ENCODE measurements at regions not wholly inside any gene's neighbourhood (a gene's known extent, or its start where the extent isn't known, plus 50 kb on each side); places are given as distances from the start of the nearest gene placed in this dataset.

DNA sequence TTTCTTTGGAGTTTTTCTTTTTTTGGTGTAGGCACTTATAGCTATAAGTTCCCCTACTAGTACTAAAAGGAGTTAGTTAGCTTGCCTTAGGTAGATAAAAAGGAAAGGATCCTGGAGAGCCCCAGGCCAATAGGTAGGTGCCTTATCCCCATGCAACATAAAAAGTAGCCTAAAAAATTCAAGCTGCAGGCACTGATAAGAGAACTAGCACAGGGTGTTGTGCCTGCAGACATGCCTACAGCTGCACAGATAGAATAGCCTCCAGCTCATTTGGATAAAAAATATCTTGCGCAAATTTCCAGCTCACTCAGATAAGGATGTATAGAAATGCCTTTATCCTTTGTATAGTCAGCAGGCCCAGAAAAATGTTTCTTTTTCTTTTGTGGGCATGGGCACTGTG, 71.4 kb upstream of the UTY start:
- Histone ChIP-seq H3K36me3 (ENCODE audit: control insufficient read depth, insufficient read depth, low read length) (no peaks in the 10 kb centered on the region), H3K9me3 (ENCODE audit: control insufficient read depth, insufficient read depth, low read depth, low read length) (no peaks in the 10 kb centered on the region), H3K9ac (ENCODE audit: insufficient read depth, low read length) (no peak overlapping the region), H4K20me1 (ENCODE audit: control insufficient read depth, extremely low read depth, insufficient read depth, low read length) (no peaks in the 10 kb centered on the region), H3K27me3 (ENCODE audit: control insufficient read depth, insufficient read depth, low read length) (no peaks in the 10 kb centered on the region), H2AFZ (ENCODE audit: low read length) (no peak overlapping the region), H3K4me3 (replicated peaks in 1 of 4; ENCODE audit: control extremely low read depth in 1 of 4, insufficient read depth in 1 of 4, low read depth in 3 of 4, low read length in 4 of 4) (no peak overlapping the region), H3K27ac (ENCODE audit: insufficient read depth, low read length) (no peak overlapping the region), H3K4me2 (ENCODE audit: extremely low read depth, insufficient read depth, low read length) (no peak overlapping the region), H3K4me1 (ENCODE audit: control insufficient read depth, extremely low read depth, insufficient read depth, low read length) (no peaks in the 10 kb centered on the region), H3K79me2 (ENCODE audit: control insufficient read depth, insufficient read depth, low read length) (no peaks in the 10 kb centered on the region)
- no peak for DNase-seq (ENCODE audit: low read depth in 2 of 2)
- TF ChIP-seq EZH2 (IDR thresholded peaks at IDR 0.05; ENCODE audit: low read length, missing control alignments): no peak
- TF ChIP-seq, protein P1, sequence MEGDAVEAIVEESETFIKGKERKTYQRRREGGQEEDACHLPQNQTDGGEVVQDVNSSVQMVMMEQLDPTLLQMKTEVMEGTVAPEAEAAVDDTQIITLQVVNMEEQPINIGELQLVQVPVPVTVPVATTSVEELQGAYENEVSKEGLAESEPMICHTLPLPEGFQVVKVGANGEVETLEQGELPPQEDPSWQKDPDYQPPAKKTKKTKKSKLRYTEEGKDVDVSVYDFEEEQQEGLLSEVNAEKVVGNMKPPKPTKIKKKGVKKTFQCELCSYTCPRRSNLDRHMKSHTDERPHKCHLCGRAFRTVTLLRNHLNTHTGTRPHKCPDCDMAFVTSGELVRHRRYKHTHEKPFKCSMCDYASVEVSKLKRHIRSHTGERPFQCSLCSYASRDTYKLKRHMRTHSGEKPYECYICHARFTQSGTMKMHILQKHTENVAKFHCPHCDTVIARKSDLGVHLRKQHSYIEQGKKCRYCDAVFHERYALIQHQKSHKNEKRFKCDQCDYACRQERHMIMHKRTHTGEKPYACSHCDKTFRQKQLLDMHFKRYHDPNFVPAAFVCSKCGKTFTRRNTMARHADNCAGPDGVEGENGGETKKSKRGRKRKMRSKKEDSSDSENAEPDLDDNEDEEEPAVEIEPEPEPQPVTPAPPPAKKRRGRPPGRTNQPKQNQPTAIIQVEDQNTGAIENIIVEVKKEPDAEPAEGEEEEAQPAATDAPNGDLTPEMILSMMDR (conservative IDR thresholded peaks at IDR 0.05 in 1 of 2, IDR thresholded peaks at IDR 0.05 in 1 of 2; ENCODE audit: low read depth in 1 of 2, low read length in 2 of 2): no peak

DNA sequence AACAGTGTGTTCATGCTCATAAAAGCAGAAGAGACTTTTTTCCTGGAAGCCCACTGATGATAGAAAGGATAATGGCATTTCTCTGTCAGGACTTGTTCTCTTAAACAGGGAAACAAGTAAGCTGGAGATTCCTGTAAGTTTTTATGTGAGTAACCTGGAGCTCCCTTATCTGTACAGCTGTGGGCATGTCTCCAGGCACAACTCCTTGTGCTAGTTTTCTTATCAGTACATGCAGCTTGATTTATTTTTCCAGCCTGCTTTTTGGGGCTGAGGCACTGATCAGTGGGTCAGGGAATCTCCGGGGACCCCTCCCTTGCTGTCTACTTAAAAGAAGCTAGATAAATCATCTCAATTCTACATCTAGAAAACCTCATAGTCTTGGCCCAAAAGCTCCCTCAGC, 64.7 kb upstream of the UTY start:
- no peak overlapping the region for H3K4me2 ChIP-seq (ENCODE audit: extremely low read depth, insufficient read depth, low read length)
- no peaks in the 10 kb centered on the region for H3K27me3 ChIP-seq (ENCODE audit: control insufficient read depth, insufficient read depth, low read length)
- H2AFZ ChIP-seq (ENCODE audit: low read length): no peak overlapping the region
- H3K4me1 ChIP-seq (ENCODE audit: control insufficient read depth, extremely low read depth, insufficient read depth, low read length): no peaks in the 10 kb centered on the region
- H4K20me1 ChIP-seq (ENCODE audit: control insufficient read depth, extremely low read depth, insufficient read depth, low read length): no peaks in the 10 kb centered on the region
- no peak overlapping the region for H3K9ac ChIP-seq (ENCODE audit: insufficient read depth, low read length)
- no peaks in the 10 kb centered on the region for H3K36me3 ChIP-seq (ENCODE audit: control insufficient read depth, insufficient read depth, low read length)
- no peak for DNase-seq (ENCODE audit: low read depth in 2 of 2)
- no peaks in the 10 kb centered on the region for H3K79me2 ChIP-seq (ENCODE audit: control insufficient read depth, insufficient read depth, low read length)
- H3K27ac ChIP-seq (ENCODE audit: insufficient read depth, low read length): no peak overlapping the region
- H3K4me3 ChIP-seq (replicated peaks in 1 of 4; ENCODE audit: control extremely low read depth in 1 of 4, insufficient read depth in 1 of 4, low read depth in 3 of 4, low read length in 4 of 4): no peak overlapping the region
- no peak for TF ChIP-seq EZH2 (IDR thresholded peaks at IDR 0.05; ENCODE audit: low read length, missing control alignments)
- TF ChIP-seq, protein P1 (conservative IDR thresholded peaks at IDR 0.05 in 1 of 2, IDR thresholded peaks at IDR 0.05 in 1 of 2; ENCODE audit: low read depth in 1 of 2, low read length in 2 of 2): no peak
- H3K9me3 ChIP-seq (ENCODE audit: control insufficient read depth, insufficient read depth, low read depth, low read length): no peaks in the 10 kb centered on the region

DNA sequence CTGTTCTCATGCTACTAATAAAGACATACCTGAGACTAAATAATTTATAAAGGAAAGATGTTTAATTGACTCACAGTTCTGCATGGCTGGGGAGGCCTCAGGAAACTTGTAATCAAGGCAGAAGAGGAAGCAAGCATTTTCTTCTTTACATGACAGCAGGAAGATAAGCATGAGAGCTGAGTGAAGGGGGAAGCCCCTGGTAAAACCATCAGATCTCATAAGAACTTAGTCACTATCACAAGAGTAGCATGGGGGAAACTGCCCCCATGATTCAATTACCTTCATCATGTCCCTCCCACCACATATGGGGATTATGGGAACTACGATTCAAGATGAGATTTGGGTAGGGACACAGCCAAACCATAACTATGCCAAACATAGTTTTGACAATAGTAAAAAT, 58.1 kb upstream of the UTY start:
- Histone ChIP-seq H4K20me1 (ENCODE audit: control insufficient read depth, extremely low read depth, insufficient read depth, low read length) (no peaks in the 10 kb centered on the region), H3K27ac (ENCODE audit: insufficient read depth, low read length) (no peak overlapping the region), H3K4me3 (replicated peaks in 1 of 4; ENCODE audit: control extremely low read depth in 1 of 4, insufficient read depth in 1 of 4, low read depth in 3 of 4, low read length in 4 of 4) (no peak overlapping the region), H2AFZ (ENCODE audit: low read length) (no peak overlapping the region), H3K9ac (ENCODE audit: insufficient read depth, low read length) (no peak overlapping the region), H3K27me3 (ENCODE audit: control insufficient read depth, insufficient read depth, low read length) (no peaks in the 10 kb centered on the region), H3K36me3 (ENCODE audit: control insufficient read depth, insufficient read depth, low read length) (no peaks in the 10 kb centered on the region), H3K9me3 (ENCODE audit: control insufficient read depth, insufficient read depth, low read depth, low read length) (no peaks in the 10 kb centered on the region), H3K4me1 (ENCODE audit: control insufficient read depth, extremely low read depth, insufficient read depth, low read length) (no peaks in the 10 kb centered on the region), H3K4me2 (ENCODE audit: extremely low read depth, insufficient read depth, low read length) (no peak overlapping the region), H3K79me2 (ENCODE audit: control insufficient read depth, insufficient read depth, low read length) (no peaks in the 10 kb centered on the region)
- DNase-seq (ENCODE audit: low read depth in 2 of 2): no peak
- TF ChIP-seq EZH2 (IDR thresholded peaks at IDR 0.05; ENCODE audit: low read length, missing control alignments): no peak
- TF ChIP-seq, protein P1 (conservative IDR thresholded peaks at IDR 0.05 in 1 of 2, IDR thresholded peaks at IDR 0.05 in 1 of 2; ENCODE audit: low read depth in 1 of 2, low read length in 2 of 2): no peak

Measured in fibroblast of lung (primary cell).